ENCODE measurements at regions not wholly inside any gene's neighbourhood (a gene's known extent, or its start where the extent isn't known, plus 50 kb on each side); places are given as distances from the start of the nearest gene placed in this dataset.

GRCh38 chr13:111981006-111981405 lies 85.9 kb upstream of the SOX1 start:
- peaks cover 0 to 3% (median 0%) of the 10 kb centered on the region in 4 experiments for H3K27me3 ChIP-seq (replicated peaks in 1 of 4; ENCODE audit: control extremely low read depth in 1 of 4, control insufficient read depth in 3 of 4, insufficient read depth in 4 of 4, low read length in 3 of 4)
- no peak overlapping the region for H3K4me2 ChIP-seq (replicated peaks; ENCODE audit: low read depth, low read length, poor library complexity, severe bottlenecking)
- H3K9me3 ChIP-seq (ENCODE audit: control extremely low read depth in 1 of 3, control insufficient read depth in 2 of 3, insufficient read depth in 1 of 3, low read length in 2 of 3): peaks cover 0 to 11% (median 0%) of the 10 kb centered on the region in 3 donors
- H3K27ac Mint-ChIP-seq: no peak overlapping the region
- DNase-seq: no peak
- no peaks in the 10 kb centered on the region for H3K9me3 Mint-ChIP-seq (ENCODE audit: insufficient read depth)
- no peaks in the 10 kb centered on the region for H4K20me1 ChIP-seq (ENCODE audit: control insufficient read depth, insufficient read depth, low read length, poor library complexity, severe bottlenecking)
- 95% methylated on average over 9 of the region's 12 CpGs for WGBS (ENCODE audit: insufficient coverage)
- no peaks in the 10 kb centered on the region for H3K27me3 Mint-ChIP-seq
- no peaks in the 10 kb centered on the region for H3K4me1 ChIP-seq (ENCODE audit: control insufficient read depth in 2 of 2, insufficient read depth in 2 of 2, low read length in 2 of 2)
- ATAC-seq (ENCODE audit: low read depth): no peak
- H3K27ac ChIP-seq (ENCODE audit: low read length in 2 of 2): no peak overlapping the region
- intact Hi-C loops (cut with micrococcal nuclease): no loop called here
- no peak overlapping the region for H3K4me3 ChIP-seq (ENCODE audit: control extremely low read depth in 1 of 5, extremely low read depth in 1 of 5, insufficient read depth in 1 of 5, low read depth in 2 of 5, low read length in 4 of 5)
- H3K4me1 Mint-ChIP-seq: no peaks in the 10 kb centered on the region
- H3K79me2 ChIP-seq (ENCODE audit: control insufficient read depth, insufficient read depth, low read length): no peaks in the 10 kb centered on the region
- H2AFZ ChIP-seq (ENCODE audit: insufficient read depth, low read depth, low read length, poor library complexity, severe bottlenecking): no peak overlapping the region
- ChIA-PET CTCF (no interaction called here), POLR2A (no interaction called here)
- H3K9ac ChIP-seq (ENCODE audit: low read length): no peak overlapping the region
- no peak overlapping the region for H3K4me3 Mint-ChIP-seq
- no peaks in the 10 kb centered on the region for H3K36me3 ChIP-seq (replicated peaks in 1 of 2; ENCODE audit: control extremely low read depth in 1 of 2, control insufficient read depth in 1 of 2, extremely low read depth in 1 of 2, insufficient read depth in 2 of 2, low read length in 1 of 2)
- TF ChIP-seq EZH2 (IDR thresholded peaks at IDR 0.05; ENCODE audit: borderline replicate concordance, insufficient read depth, low read depth, low read length, poor library complexity, severe bottlenecking): no peak
- TF ChIP-seq, protein P1, sequence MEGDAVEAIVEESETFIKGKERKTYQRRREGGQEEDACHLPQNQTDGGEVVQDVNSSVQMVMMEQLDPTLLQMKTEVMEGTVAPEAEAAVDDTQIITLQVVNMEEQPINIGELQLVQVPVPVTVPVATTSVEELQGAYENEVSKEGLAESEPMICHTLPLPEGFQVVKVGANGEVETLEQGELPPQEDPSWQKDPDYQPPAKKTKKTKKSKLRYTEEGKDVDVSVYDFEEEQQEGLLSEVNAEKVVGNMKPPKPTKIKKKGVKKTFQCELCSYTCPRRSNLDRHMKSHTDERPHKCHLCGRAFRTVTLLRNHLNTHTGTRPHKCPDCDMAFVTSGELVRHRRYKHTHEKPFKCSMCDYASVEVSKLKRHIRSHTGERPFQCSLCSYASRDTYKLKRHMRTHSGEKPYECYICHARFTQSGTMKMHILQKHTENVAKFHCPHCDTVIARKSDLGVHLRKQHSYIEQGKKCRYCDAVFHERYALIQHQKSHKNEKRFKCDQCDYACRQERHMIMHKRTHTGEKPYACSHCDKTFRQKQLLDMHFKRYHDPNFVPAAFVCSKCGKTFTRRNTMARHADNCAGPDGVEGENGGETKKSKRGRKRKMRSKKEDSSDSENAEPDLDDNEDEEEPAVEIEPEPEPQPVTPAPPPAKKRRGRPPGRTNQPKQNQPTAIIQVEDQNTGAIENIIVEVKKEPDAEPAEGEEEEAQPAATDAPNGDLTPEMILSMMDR (IDR thresholded peaks at IDR 0.05): no peak

GRCh38 chr13:111981446-111982165 lies 85.3 kb upstream of the SOX1 start:
- Mint-ChIP-seq H3K4me1 (no peaks in the 10 kb centered on the region), H3K27me3 (no peaks in the 10 kb centered on the region), H3K9me3 (ENCODE audit: insufficient read depth) (no peaks in the 10 kb centered on the region), H3K27ac (no peak overlapping the region), H3K4me3 (no peak overlapping the region)
- H3K79me2 ChIP-seq (ENCODE audit: control insufficient read depth, insufficient read depth, low read length): no peaks in the 10 kb centered on the region
- no peak overlapping the region for H2AFZ ChIP-seq (ENCODE audit: insufficient read depth, low read depth, low read length, poor library complexity, severe bottlenecking)
- H3K4me2 ChIP-seq (replicated peaks; ENCODE audit: low read depth, low read length, poor library complexity, severe bottlenecking): no peak overlapping the region
- TF ChIP-seq, protein P1 (IDR thresholded peaks at IDR 0.05): no peak
- no peak for TF ChIP-seq EZH2 (IDR thresholded peaks at IDR 0.05; ENCODE audit: borderline replicate concordance, insufficient read depth, low read depth, low read length, poor library complexity, severe bottlenecking)
- H3K4me3 ChIP-seq (ENCODE audit: control extremely low read depth in 1 of 5, extremely low read depth in 1 of 5, insufficient read depth in 1 of 5, low read depth in 2 of 5, low read length in 4 of 5): no peak overlapping the region
- ChIA-PET POLR2A (no interaction called here), CTCF (no interaction called here)
- no peak overlapping the region for H3K9ac ChIP-seq (ENCODE audit: low read length)
- H3K27ac ChIP-seq (ENCODE audit: low read length in 2 of 2): no peak overlapping the region
- H3K4me1 ChIP-seq (ENCODE audit: control insufficient read depth in 2 of 2, insufficient read depth in 2 of 2, low read length in 2 of 2): no peaks in the 10 kb centered on the region
- intact Hi-C loops (cut with micrococcal nuclease): no loop called here
- 42% methylated on average over 11 of the region's 12 CpGs for WGBS (ENCODE audit: insufficient coverage)
- ATAC-seq (ENCODE audit: low read depth): no peak
- peaks cover 0 to 10% (median 0%) of the 10 kb centered on the region in 3 donors for H3K9me3 ChIP-seq (ENCODE audit: control extremely low read depth in 1 of 3, control insufficient read depth in 2 of 3, insufficient read depth in 1 of 3, low read length in 2 of 3)
- DNase-seq: no peak
- H3K36me3 ChIP-seq (replicated peaks in 1 of 2; ENCODE audit: control extremely low read depth in 1 of 2, control insufficient read depth in 1 of 2, extremely low read depth in 1 of 2, insufficient read depth in 2 of 2, low read length in 1 of 2): no peaks in the 10 kb centered on the region
- no peaks in the 10 kb centered on the region for H4K20me1 ChIP-seq (ENCODE audit: control insufficient read depth, insufficient read depth, low read length, poor library complexity, severe bottlenecking)
- H3K27me3 ChIP-seq (replicated peaks in 1 of 4; ENCODE audit: control extremely low read depth in 1 of 4, control insufficient read depth in 3 of 4, insufficient read depth in 4 of 4, low read length in 3 of 4): peaks cover 0 to 3% (median 0%) of the 10 kb centered on the region in 4 experiments

All from B cell (primary cell).